ENCODE measurements at regions not wholly inside any gene's neighbourhood (a gene's known extent, or its start where the extent isn't known, plus 50 kb on each side); places are given as distances from the start of the nearest gene placed in this dataset.

- DNase-seq (ENCODE audit: low spot score) = no peak
- TF ChIP-seq, protein P1, sequence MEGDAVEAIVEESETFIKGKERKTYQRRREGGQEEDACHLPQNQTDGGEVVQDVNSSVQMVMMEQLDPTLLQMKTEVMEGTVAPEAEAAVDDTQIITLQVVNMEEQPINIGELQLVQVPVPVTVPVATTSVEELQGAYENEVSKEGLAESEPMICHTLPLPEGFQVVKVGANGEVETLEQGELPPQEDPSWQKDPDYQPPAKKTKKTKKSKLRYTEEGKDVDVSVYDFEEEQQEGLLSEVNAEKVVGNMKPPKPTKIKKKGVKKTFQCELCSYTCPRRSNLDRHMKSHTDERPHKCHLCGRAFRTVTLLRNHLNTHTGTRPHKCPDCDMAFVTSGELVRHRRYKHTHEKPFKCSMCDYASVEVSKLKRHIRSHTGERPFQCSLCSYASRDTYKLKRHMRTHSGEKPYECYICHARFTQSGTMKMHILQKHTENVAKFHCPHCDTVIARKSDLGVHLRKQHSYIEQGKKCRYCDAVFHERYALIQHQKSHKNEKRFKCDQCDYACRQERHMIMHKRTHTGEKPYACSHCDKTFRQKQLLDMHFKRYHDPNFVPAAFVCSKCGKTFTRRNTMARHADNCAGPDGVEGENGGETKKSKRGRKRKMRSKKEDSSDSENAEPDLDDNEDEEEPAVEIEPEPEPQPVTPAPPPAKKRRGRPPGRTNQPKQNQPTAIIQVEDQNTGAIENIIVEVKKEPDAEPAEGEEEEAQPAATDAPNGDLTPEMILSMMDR (IDR thresholded peaks at IDR 0.05; ENCODE audit: extremely low read depth, missing control alignments) = no peak
Measured at GRCh38 chr4:45751877-45752530, 371.9 kb downstream of the GABRG1 start.

DNA sequence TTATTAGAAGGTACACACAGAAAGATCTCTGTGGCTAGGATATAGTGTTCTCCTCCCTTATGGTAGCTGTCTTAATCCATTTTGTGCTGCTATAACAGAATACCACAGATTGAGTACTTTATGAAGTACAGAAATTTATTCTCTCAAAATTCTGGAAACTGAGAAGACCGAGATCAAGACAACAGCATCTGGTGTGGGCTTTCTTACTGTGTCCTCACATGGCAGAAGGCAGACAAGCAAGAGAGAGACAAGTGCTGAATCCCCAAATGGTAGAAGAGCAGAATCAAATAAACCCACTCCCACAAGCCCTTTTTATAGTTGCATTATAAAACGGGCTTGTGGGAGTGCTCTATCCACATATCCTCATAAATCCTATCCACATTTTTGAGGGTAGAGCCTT lies 373.1 kb downstream of the GABRG1 start:
- TF ChIP-seq, protein P1 (IDR thresholded peaks at IDR 0.05; ENCODE audit: extremely low read depth, missing control alignments) = no peak

DNA sequence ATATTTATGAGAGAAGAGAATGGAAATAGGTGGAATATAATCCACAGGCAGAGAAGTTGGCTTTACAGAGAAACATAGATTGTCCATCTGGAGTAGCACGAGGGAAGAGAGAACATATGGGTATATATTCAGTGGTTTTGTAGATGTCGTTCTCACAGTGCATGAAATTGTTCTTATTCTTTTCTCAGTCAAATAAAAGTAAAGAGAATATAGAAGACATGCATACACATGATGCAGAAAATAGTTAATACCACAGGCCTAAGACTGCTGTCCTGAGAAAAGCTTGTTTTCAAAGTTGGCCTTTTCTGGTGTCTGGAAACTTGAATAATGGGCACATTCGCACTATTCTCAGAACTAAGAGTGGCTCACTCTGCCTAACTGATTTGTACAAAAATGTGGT lies 378.1 kb downstream of the GABRG1 start:
- DNase-seq (ENCODE audit: low spot score) = no peak
- TF ChIP-seq, protein P1 (IDR thresholded peaks at IDR 0.05; ENCODE audit: extremely low read depth, missing control alignments) = no peak

More for the DNA sequence above, 373.1 kb downstream of the GABRG1 start:
- DNase-seq (ENCODE audit: low spot score) = no peak

- TF ChIP-seq, protein P1 (IDR thresholded peaks at IDR 0.05; ENCODE audit: extremely low read depth, missing control alignments) = no peak
- no peak for DNase-seq (ENCODE audit: low spot score)
Measured at GRCh38 chr4:45741897-45742296, 382.0 kb downstream of the GABRG1 start.

- TF ChIP-seq, protein P1 (IDR thresholded peaks at IDR 0.05; ENCODE audit: extremely low read depth, missing control alignments) = no peak
- no peak for DNase-seq (ENCODE audit: low spot score)
Measured at GRCh38 chr4:45732161-45732560, 391.7 kb downstream of the GABRG1 start.

- TF ChIP-seq, protein P1 (IDR thresholded peaks at IDR 0.05; ENCODE audit: extremely low read depth, missing control alignments) = no peak
- DNase-seq (ENCODE audit: low spot score) = no peak
Measured at GRCh38 chr4:45716093-45716492, 407.8 kb downstream of the GABRG1 start.

GRCh38 chr4:45713996-45714395 lies 409.9 kb downstream of the GABRG1 start:
- TF ChIP-seq, protein P1 (IDR thresholded peaks at IDR 0.05; ENCODE audit: extremely low read depth, missing control alignments) = no peak
- no peak for DNase-seq (ENCODE audit: low spot score)
